ENCODE measurements at regions not wholly inside any gene's neighbourhood (a gene's known extent, or its start where the extent isn't known, plus 50 kb on each side); places are given as distances from the start of the nearest gene placed in this dataset.
"Not testable (repeated sequence)": the region's sequence is repeated elsewhere in the genome, so short reads cannot be mapped to it uniquely, and the experiment has no call there.

GRCh38 chr14:106766551-106767277, 1240.3 kb downstream of the TMEM121 start:
- TF ChIP-seq CTCF (conservative IDR thresholded peaks at IDR 0.05; ENCODE audit: low read depth, low read length); EZH2 (IDR thresholded peaks at IDR 0.05; ENCODE audit: low read length, unreplicated experiment): not testable (repeated sequence)
